Liver (tissue), 8 donors: ENCODE measurements at regions not wholly inside any gene's neighbourhood (a gene's known extent, or its start where the extent isn't known, plus 50 kb on each side); places are given as distances from the start of the nearest gene placed in this dataset.
"Not testable (repeated sequence)": the region's sequence is repeated elsewhere in the genome, so short reads cannot be mapped to it uniquely, and the experiment has no call there.

Experiments used
- DNase-seq: peaks from one replicate; pipeline ENCODE4 v3.0.0-alpha.2; 2017; ENCODE audit warnings: low spot score
- H3K27ac ChIP-seq, 2 donors: one replicate each; pipeline ENCODE4 v1.7.0; 2013; ENCODE audit warnings: inconsistent platforms in 2 of 2, low read length in 2 of 2, control low read depth in 1 of 2, low read depth in 1 of 2, mild to moderate bottlenecking in 1 of 2
- H3K27me3 ChIP-seq, 4 donors: one replicate each; pipeline versions ENCODE4 v1.6.1 to v1.7.0; 2013; ENCODE audit warnings: low read length in 3 of 4, inconsistent platforms in 1 of 4, mild to moderate bottlenecking in 1 of 4, moderate library complexity in 1 of 4; ENCODE audit not compliant: control insufficient read depth in 4 of 4, insufficient read depth in 4 of 4
- H3K36me3 ChIP-seq, 4 donors: one replicate each; pipeline versions ENCODE4 v1.6.1 to v1.7.0; 2013; ENCODE audit warnings: low read length in 3 of 4, mild to moderate bottlenecking in 3 of 4, low read depth in 1 of 4, moderate library complexity in 1 of 4; ENCODE audit not compliant: control insufficient read depth in 4 of 4, insufficient read depth in 3 of 4
- H3K4me1 ChIP-seq, 4 donors: one replicate each; pipeline versions ENCODE4 v1.6.1 to v1.7.0; 2013; ENCODE audit warnings: low read length in 3 of 4, mild to moderate bottlenecking in 3 of 4, moderate library complexity in 1 of 4; ENCODE audit not compliant: control insufficient read depth in 4 of 4, insufficient read depth in 4 of 4
- H3K4me3 ChIP-seq, 3 donors: one replicate each; pipeline versions ENCODE4 v1.6.1 to v1.7.0; 2013; ENCODE audit warnings: low read length in 3 of 3, control low read depth in 1 of 3, low read depth in 1 of 3, mild to moderate bottlenecking in 1 of 3
- H3K9ac ChIP-seq, 2 donors: one replicate each; pipeline ENCODE4 v1.7.0; 2013; ENCODE audit warnings: low read length in 2 of 2, mild to moderate bottlenecking in 2 of 2, moderate library complexity in 2 of 2, control low read depth in 1 of 2, low read depth in 1 of 2
- H3K9me3 ChIP-seq, 4 donors: one replicate each; pipeline versions ENCODE4 v1.6.1 to v1.7.0; 2013; ENCODE audit warnings: low read length in 3 of 4; ENCODE audit not compliant: control insufficient read depth in 4 of 4
- EGR1 ChIP-seq, 2 donors: IDR thresholded peaks; 2 replicates each; pipeline ENCODE4 v1.6.1; 2016 to 2018; ENCODE audit warnings: antibody characterized with exemption in 2 of 2, low read depth in 2 of 2
- FOXA1 ChIP-seq: IDR thresholded peaks from 2 replicates; pipeline ENCODE4 v1.6.1; 2016; ENCODE audit warnings: antibody characterized with exemption
- FOXA2 ChIP-seq: IDR thresholded peaks from 2 replicates; pipeline ENCODE4 v1.6.1; 2016; ENCODE audit warnings: antibody characterized with exemption
- GABPA ChIP-seq, 2 donors: IDR thresholded peaks in 1 of 2; conservative IDR thresholded peaks in 1 of 2; 2 replicates each; pipeline ENCODE4 v1.6.1; 2016; ENCODE audit warnings: antibody characterized with exemption in 2 of 2, mild to moderate bottlenecking in 1 of 2, moderate library complexity in 1 of 2
- HNF4A ChIP-seq, 2 donors: conservative IDR thresholded peaks; 2 replicates each; pipeline ENCODE4 v1.6.1; 2016; ENCODE audit warnings: antibody characterized with exemption in 2 of 2, mild to moderate bottlenecking in 2 of 2
- HNF4G ChIP-seq: IDR thresholded peaks from 2 replicates; pipeline ENCODE4 v1.6.1; 2016; ENCODE audit warnings: antibody characterized with exemption
- JUND ChIP-seq, 2 donors: IDR thresholded peaks; 2 replicates each; pipeline ENCODE4 v1.6.1; 2016; ENCODE audit warnings: antibody characterized with exemption in 2 of 2
- MAX ChIP-seq: IDR thresholded peaks from 2 replicates; pipeline ENCODE4 v1.6.1; 2016; ENCODE audit warnings: antibody characterized with exemption
- NR2F2 ChIP-seq: IDR thresholded peaks from 2 replicates; pipeline ENCODE4 v1.6.1; 2016; ENCODE audit warnings: antibody characterized with exemption
- RAD21 ChIP-seq, 2 donors: IDR thresholded peaks; 2 replicates each; pipeline ENCODE4 v1.6.1; 2016; ENCODE audit warnings: antibody characterized with exemption in 2 of 2, mild to moderate bottlenecking in 2 of 2
- RXRA ChIP-seq, 2 donors: IDR thresholded peaks; 2 replicates each; pipeline ENCODE4 v1.6.1; 2017 to 2018; ENCODE audit warnings: antibody characterized with exemption in 2 of 2, mild to moderate bottlenecking in 1 of 2
- SP1 ChIP-seq: IDR thresholded peaks from 2 replicates; pipeline ENCODE4 v1.6.1; 2018; ENCODE audit warnings: antibody characterized with exemption, mild to moderate bottlenecking
- TAF1 ChIP-seq: conservative IDR thresholded peaks from 2 replicates; pipeline ENCODE4 v1.6.1; 2016; ENCODE audit warnings: antibody characterized with exemption, mild to moderate bottlenecking
- YY1 ChIP-seq: IDR thresholded peaks from 2 replicates; pipeline ENCODE4 v1.6.1; 2016; ENCODE audit warnings: antibody characterized with exemption, mild to moderate bottlenecking
- ZBTB33 ChIP-seq: IDR thresholded peaks from 2 replicates; pipeline ENCODE4 v1.6.1; 2016; ENCODE audit warnings: antibody characterized with exemption
- WGBS: extraction: QIAGEN DNeasy Blood & Tissue Kit; methylation state at CpG from one replicate; pipeline ENCODE4 v1.1.7; 2013; 5-methylcytosine and 5-hydroxymethylcytosine counted together
- TF ChIP-seq, protein P1 (sequence below): IDR thresholded peaks from 2 replicates; pipeline ENCODE4 v1.6.1; 2016; ENCODE audit warnings: antibody characterized with exemption
- TF ChIP-seq, protein P2 (sequence below): fragments of 150-350 bp; IDR thresholded peaks from 2 replicates; pipeline ENCODE4 v1.5.1; 2017; ENCODE audit warnings: improper control_type of control experiment, low read depth, low read length; ENCODE audit not compliant: missing input control
- TF ChIP-seq, protein P3 (sequence below): IDR thresholded peaks from 2 replicates; pipeline ENCODE4 v1.6.1; 2016; ENCODE audit warnings: antibody characterized with exemption, mild to moderate bottlenecking
- donor health status: healthy.
- donor health status: healthy.
- donor health status: healthy.
- donor health status: healthy.
- donor health status: healthy.

- DNase-seq: no peak
- H3K4me3 ChIP-seq: no peak overlapping the region
- no peaks in the 10 kb centered on the region for H3K27me3 ChIP-seq
- TF ChIP-seq FOXA1 (no peak), HNF4G (peak; percentile 23), SP1 (peak; percentile 16), HNF4A (conservative IDR thresholded peaks at IDR 0.05) (peak; percentile 69 to 72), RXRA (IDR thresholded peaks at IDR 0.05) (peak in 1 of 2 donors; percentile 8)
- TF ChIP-seq, protein P1, sequence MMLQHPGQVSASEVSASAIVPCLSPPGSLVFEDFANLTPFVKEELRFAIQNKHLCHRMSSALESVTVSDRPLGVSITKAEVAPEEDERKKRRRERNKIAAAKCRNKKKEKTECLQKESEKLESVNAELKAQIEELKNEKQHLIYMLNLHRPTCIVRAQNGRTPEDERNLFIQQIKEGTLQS: no peak
- H3K27ac ChIP-seq: no peak overlapping the region
- no peak overlapping the region for H3K9ac ChIP-seq
- H3K9me3 ChIP-seq: no peaks in the 10 kb centered on the region
- no peaks in the 10 kb centered on the region for H3K36me3 ChIP-seq
- peaks cover 2 to 8% (median 4%) of the 10 kb centered on the region in 4 donors for H3K4me1 ChIP-seq
Measured at GRCh38 chr17:6930749-6931148, 65.1 kb upstream of the ALOX12 start.

DNA sequence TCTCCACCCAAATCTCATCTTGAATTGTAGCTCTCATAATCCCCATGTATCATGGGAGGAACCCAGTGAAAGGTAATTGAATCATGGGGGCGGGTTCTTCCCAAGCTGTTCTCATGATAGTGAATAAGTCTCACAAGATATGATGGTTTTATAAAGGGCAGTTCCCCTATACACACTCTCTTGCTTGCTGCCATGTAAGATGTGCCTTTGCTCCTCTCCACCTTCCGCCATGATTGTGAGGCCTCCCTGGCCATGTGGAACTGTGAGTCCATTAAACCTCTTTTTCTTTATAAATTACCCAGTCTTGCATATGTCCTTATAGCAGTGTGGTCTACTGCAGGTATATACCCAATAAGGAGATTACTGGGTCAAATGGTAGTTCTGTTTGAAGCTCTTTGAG is 61.3 kb upstream of the ALOX12 start:
- WGBS: 73% methylated on average over 2 of the region's 2 CpGs

GRCh38 chr17:6936370-6937028 is 59.4 kb upstream of the ALOX12 start:
- 64% methylated on average over 8 of the region's 8 CpGs for WGBS
- H3K9me3 ChIP-seq: no peaks in the 10 kb centered on the region
- TF ChIP-seq YY1 (no peak), EGR1 (IDR thresholded peaks at IDR 0.05; ENCODE audit: low read depth in 2 of 2) (no peak), HNF4G (no peak), GABPA (IDR thresholded peaks at IDR 0.05 in 1 of 2, conservative IDR thresholded peaks at IDR 0.05 in 1 of 2) (no peak), HNF4A (conservative IDR thresholded peaks at IDR 0.05) (no peak), ZBTB33 (no peak), RAD21 (IDR thresholded peaks at IDR 0.05) (no peak), RXRA (IDR thresholded peaks at IDR 0.05) (no peak), FOXA1 (no peak), TAF1 (no peak), NR2F2 (no peak), SP1 (no peak), FOXA2 (no peak), JUND (IDR thresholded peaks at IDR 0.05) (no peak), MAX (no peak)
- TF ChIP-seq, protein P2, sequence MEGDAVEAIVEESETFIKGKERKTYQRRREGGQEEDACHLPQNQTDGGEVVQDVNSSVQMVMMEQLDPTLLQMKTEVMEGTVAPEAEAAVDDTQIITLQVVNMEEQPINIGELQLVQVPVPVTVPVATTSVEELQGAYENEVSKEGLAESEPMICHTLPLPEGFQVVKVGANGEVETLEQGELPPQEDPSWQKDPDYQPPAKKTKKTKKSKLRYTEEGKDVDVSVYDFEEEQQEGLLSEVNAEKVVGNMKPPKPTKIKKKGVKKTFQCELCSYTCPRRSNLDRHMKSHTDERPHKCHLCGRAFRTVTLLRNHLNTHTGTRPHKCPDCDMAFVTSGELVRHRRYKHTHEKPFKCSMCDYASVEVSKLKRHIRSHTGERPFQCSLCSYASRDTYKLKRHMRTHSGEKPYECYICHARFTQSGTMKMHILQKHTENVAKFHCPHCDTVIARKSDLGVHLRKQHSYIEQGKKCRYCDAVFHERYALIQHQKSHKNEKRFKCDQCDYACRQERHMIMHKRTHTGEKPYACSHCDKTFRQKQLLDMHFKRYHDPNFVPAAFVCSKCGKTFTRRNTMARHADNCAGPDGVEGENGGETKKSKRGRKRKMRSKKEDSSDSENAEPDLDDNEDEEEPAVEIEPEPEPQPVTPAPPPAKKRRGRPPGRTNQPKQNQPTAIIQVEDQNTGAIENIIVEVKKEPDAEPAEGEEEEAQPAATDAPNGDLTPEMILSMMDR: no peak
- TF ChIP-seq, protein P1: no peak
- TF ChIP-seq, protein P3, sequence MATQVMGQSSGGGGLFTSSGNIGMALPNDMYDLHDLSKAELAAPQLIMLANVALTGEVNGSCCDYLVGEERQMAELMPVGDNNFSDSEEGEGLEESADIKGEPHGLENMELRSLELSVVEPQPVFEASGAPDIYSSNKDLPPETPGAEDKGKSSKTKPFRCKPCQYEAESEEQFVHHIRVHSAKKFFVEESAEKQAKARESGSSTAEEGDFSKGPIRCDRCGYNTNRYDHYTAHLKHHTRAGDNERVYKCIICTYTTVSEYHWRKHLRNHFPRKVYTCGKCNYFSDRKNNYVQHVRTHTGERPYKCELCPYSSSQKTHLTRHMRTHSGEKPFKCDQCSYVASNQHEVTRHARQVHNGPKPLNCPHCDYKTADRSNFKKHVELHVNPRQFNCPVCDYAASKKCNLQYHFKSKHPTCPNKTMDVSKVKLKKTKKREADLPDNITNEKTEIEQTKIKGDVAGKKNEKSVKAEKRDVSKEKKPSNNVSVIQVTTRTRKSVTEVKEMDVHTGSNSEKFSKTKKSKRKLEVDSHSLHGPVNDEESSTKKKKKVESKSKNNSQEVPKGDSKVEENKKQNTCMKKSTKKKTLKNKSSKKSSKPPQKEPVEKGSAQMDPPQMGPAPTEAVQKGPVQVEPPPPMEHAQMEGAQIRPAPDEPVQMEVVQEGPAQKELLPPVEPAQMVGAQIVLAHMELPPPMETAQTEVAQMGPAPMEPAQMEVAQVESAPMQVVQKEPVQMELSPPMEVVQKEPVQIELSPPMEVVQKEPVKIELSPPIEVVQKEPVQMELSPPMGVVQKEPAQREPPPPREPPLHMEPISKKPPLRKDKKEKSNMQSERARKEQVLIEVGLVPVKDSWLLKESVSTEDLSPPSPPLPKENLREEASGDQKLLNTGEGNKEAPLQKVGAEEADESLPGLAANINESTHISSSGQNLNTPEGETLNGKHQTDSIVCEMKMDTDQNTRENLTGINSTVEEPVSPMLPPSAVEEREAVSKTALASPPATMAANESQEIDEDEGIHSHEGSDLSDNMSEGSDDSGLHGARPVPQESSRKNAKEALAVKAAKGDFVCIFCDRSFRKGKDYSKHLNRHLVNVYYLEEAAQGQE: no peak
- H3K27ac ChIP-seq: no peak overlapping the region
- H3K27me3 ChIP-seq: no peaks in the 10 kb centered on the region
- no peak overlapping the region for H3K9ac ChIP-seq
- peak overlapping the region; percentile 1 to 30 (median 22) for H3K4me3 ChIP-seq
- no peaks in the 10 kb centered on the region for H3K36me3 ChIP-seq
- no peak for DNase-seq
- no peaks in the 10 kb centered on the region for H3K4me1 ChIP-seq

More for the DNA sequence above, 61.3 kb upstream of the ALOX12 start:
- not testable (repeated sequence) for H3K4me1 ChIP-seq, H3K9me3 ChIP-seq, H3K27ac ChIP-seq, H3K4me3 ChIP-seq, H3K9ac ChIP-seq, H3K36me3 ChIP-seq, DNase-seq, H3K27me3 ChIP-seq
